ENCODE measurements at regions not wholly inside any gene's neighbourhood (a gene's known extent, or its start where the extent isn't known, plus 50 kb on each side); places are given as distances from the start of the nearest gene placed in this dataset.
A peak's percentile ranks its signal among the peaks of the same experiment; 100 is the strongest.

GRCh38 chr4:77358315-77358928, 201.4 kb downstream of the CCNG2 start:
- Mint-ChIP-seq H3K27me3 (ENCODE audit: low read depth) (peaks cover 12% of the 10 kb centered on the region), H3K36me3 (ENCODE audit: insufficient read depth in 1 of 3, low read depth in 3 of 3) (no peaks in the 10 kb centered on the region), H3K9me3 (no peaks in the 10 kb centered on the region), H3K27ac (no peak overlapping the region), H3K4me3 (no peak overlapping the region), H3K4me1 (peaks cover 7% of the 10 kb centered on the region in 2 experiments)
- Histone ChIP-seq H3K23me2 (ENCODE audit: insufficient read length, low read depth, low read length, poor library complexity, severe bottlenecking) (no peaks in the 10 kb centered on the region), H2AFZ (ENCODE audit: low read length) (no peak overlapping the region), H2BK12ac (ENCODE audit: insufficient read length, low read depth, low read length) (no peak overlapping the region), H3K9ac (ENCODE audit: extremely low read depth, insufficient read length, low read length) (no peak overlapping the region), H3K23ac (ENCODE audit: insufficient read length, low read depth, low read length) (no peak overlapping the region), H4K5ac (ENCODE audit: insufficient read length, low read depth, low read length) (no peak overlapping the region), H3K56ac (ENCODE audit: insufficient read length, low read depth, low read length) (no peak overlapping the region), H2AK5ac (ENCODE audit: insufficient read length, low read length) (no peak overlapping the region), H3K18ac (ENCODE audit: insufficient read length, low read depth, low read length) (no peak overlapping the region), H4K91ac (ENCODE audit: insufficient read length, low read depth, low read length) (no peak overlapping the region), H3K4me2 (ENCODE audit: insufficient read depth, insufficient read length, low read length) (no peak overlapping the region), H4K20me1 (ENCODE audit: control insufficient read depth, insufficient read depth, insufficient read length) (no peaks in the 10 kb centered on the region), H2BK120ac (ENCODE audit: low read depth, low read length, poor library complexity, severe bottlenecking) (no peak overlapping the region), H3K27me3 (ENCODE audit: insufficient read depth, low read length) (no peaks in the 10 kb centered on the region), H2BK20ac (ENCODE audit: low read depth, low read length, poor library complexity, severe bottlenecking) (no peak overlapping the region), H3K14ac (ENCODE audit: insufficient read depth, low read length) (no peak overlapping the region), H3K79me1 (ENCODE audit: insufficient read depth, low read depth, low read length, poor library complexity, severe bottlenecking) (no peaks in the 10 kb centered on the region), H3T11ph (ENCODE audit: low read length) (no peak overlapping the region), H3K9me3 (ENCODE audit: control insufficient read depth, low read depth, low read length) (no peaks in the 10 kb centered on the region), H3K4ac (ENCODE audit: low read depth, low read length) (no peak overlapping the region), H2BK5ac (ENCODE audit: insufficient read length, low read length) (no peak overlapping the region), H2BK15ac (ENCODE audit: low read depth, low read length) (no peak overlapping the region), H3K79me2 (ENCODE audit: insufficient read depth, low read length) (no peaks in the 10 kb centered on the region), H4K8ac (replicated peaks; ENCODE audit: insufficient read length, low read depth, low read length) (no peak overlapping the region), H3K4me1 (ENCODE audit: insufficient read depth, low read length) (no peaks in the 10 kb centered on the region), H3K27ac (ENCODE audit: insufficient read length, low read depth, low read length) (no peak overlapping the region)
- DNase-seq = peak; percentile 38
- no CpG with 5 or more reads among the region's 2 CpGs for WGBS (ENCODE audit: extremely low coverage, insufficient read length, low lambda C conversion rate)
- peak; percentile 72 for TF ChIP-seq CTCF (conservative IDR thresholded peaks at IDR 0.05)
